ENCODE measurements at regions not wholly inside any gene's neighbourhood (a gene's known extent, or its start where the extent isn't known, plus 50 kb on each side); places are given as distances from the start of the nearest gene placed in this dataset.
"Not testable (repeated sequence)": the region's sequence is repeated elsewhere in the genome, so short reads cannot be mapped to it uniquely, and the experiment has no call there.

- H3K4me1 Mint-ChIP-seq (ENCODE audit: low read depth): no peaks in the 10 kb centered on the region
Measured at GRCh38 chrX:121733514-121733913, 686.1 kb downstream of the GLUD2 start.

DNA sequence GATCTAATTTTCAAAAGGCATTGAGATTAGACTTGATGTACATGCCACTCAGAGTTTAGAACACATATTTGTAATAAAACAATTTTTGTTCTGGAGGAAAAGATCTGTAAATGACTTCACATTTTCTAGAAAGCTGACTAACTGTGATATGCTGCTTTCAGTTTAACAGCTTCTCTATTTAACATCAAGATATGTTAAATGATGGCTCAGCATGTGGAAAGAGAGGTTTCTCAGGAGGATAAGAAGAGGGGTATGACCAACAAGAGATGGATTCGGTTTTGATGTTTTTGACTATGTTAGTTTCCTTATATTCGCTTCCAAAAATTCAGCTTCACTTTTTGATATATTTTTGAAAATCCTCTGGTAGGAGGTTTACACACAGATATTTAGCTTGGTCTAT lies 698.7 kb downstream of the GLUD2 start:
- DNase-seq: no peak
- Mint-ChIP-seq H3K4me3 (no peak overlapping the region), H3K27ac (no peak overlapping the region), H3K36me3 (ENCODE audit: low read depth) (no peaks in the 10 kb centered on the region), H3K9me3 (no peaks in the 10 kb centered on the region; the same call in 1 of the 2 replicates), H3K27me3 (ENCODE audit: insufficient read depth) (no peaks in the 10 kb centered on the region), H3K4me1 (ENCODE audit: low read depth) (no peaks in the 10 kb centered on the region)
- TF ChIP-seq, protein P1, sequence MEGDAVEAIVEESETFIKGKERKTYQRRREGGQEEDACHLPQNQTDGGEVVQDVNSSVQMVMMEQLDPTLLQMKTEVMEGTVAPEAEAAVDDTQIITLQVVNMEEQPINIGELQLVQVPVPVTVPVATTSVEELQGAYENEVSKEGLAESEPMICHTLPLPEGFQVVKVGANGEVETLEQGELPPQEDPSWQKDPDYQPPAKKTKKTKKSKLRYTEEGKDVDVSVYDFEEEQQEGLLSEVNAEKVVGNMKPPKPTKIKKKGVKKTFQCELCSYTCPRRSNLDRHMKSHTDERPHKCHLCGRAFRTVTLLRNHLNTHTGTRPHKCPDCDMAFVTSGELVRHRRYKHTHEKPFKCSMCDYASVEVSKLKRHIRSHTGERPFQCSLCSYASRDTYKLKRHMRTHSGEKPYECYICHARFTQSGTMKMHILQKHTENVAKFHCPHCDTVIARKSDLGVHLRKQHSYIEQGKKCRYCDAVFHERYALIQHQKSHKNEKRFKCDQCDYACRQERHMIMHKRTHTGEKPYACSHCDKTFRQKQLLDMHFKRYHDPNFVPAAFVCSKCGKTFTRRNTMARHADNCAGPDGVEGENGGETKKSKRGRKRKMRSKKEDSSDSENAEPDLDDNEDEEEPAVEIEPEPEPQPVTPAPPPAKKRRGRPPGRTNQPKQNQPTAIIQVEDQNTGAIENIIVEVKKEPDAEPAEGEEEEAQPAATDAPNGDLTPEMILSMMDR (IDR thresholded peaks at IDR 0.05): no peak

More at GRCh38 chrX:121733514-121733913, 686.1 kb downstream of the GLUD2 start:
- Mint-ChIP-seq H3K27me3 (ENCODE audit: insufficient read depth) (peaks cover 1% of the 10 kb centered on the region; the same call in 1 of the 2 replicates), H3K4me3 (no peak overlapping the region), H3K27ac (no peak overlapping the region), H3K36me3 (ENCODE audit: low read depth) (no peaks in the 10 kb centered on the region), H3K9me3 (peaks cover 5% of the 10 kb centered on the region; the same call in 1 of the 2 replicates)
- DNase-seq: no peak
- TF ChIP-seq, protein P1 (IDR thresholded peaks at IDR 0.05): no peak

GRCh38 chrX:121753602-121754001 lies 706.2 kb downstream of the GLUD2 start:
- H3K9me3 Mint-ChIP-seq; H3K4me1 Mint-ChIP-seq (ENCODE audit: low read depth); H3K4me3 Mint-ChIP-seq; H3K36me3 Mint-ChIP-seq (ENCODE audit: low read depth); H3K27ac Mint-ChIP-seq; H3K27me3 Mint-ChIP-seq (ENCODE audit: insufficient read depth); DNase-seq: not testable (repeated sequence)

GRCh38 chrX:121754301-121754700 lies 706.9 kb downstream of the GLUD2 start:
- no peak for DNase-seq
- Mint-ChIP-seq H3K27me3 (ENCODE audit: insufficient read depth) (no peaks in the 10 kb centered on the region; the same call in 1 of the 2 replicates), H3K27ac (no peak overlapping the region), H3K9me3 (no peaks in the 10 kb centered on the region), H3K4me1 (ENCODE audit: low read depth) (no peaks in the 10 kb centered on the region), H3K4me3 (no peak overlapping the region), H3K36me3 (ENCODE audit: low read depth) (no peaks in the 10 kb centered on the region)
- TF ChIP-seq, protein P1 (IDR thresholded peaks at IDR 0.05): no peak

DNA sequence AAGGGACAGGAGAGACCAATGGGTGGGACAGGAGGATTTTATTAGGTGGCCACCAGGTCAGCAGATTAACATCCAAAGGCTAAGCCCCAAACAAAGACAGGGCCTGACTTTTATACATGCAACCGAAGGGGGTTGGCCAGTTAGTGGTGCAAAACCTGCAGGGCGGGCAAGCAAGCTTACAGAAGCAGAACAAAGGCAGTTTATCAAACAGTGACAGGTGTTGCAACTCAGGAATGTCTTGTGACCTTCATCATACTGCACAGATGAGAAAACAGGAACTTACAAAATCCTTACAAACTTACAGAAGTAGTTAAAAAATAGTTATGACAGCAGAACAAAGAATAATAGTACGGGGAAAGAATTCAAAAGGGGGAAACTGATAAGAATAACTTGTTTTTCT lies 708.1 kb downstream of the GLUD2 start:
- Mint-ChIP-seq H3K4me3 (no peak overlapping the region), H3K9me3 (no peaks in the 10 kb centered on the region)
- no peak for DNase-seq

DNA sequence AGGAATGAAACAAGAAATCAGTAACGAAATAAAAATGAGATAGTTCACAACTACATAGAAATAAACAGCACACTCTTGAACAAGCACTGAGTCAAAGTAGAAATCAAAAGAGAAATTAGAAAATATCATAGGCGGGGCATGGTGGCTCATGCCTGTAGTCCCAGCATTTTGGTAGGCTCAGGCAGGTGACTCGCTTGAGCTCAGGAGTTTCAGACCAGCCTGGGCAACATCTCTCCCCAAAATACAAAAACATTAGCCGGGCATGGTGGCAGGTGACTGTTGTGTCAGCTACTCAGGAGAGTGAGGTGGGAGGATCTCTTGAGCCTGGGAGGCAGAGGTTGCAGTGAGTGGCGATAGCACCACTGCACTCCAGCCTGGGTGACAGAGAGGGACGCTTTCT lies 714.4 kb downstream of the GLUD2 start:
- Mint-ChIP-seq H3K36me3 (ENCODE audit: low read depth) (no peaks in the 10 kb centered on the region), H3K27ac (no peak overlapping the region)

More for the DNA sequence above, 708.1 kb downstream of the GLUD2 start:
- Mint-ChIP-seq H3K27ac (no peak overlapping the region), H3K27me3 (ENCODE audit: insufficient read depth) (no peaks in the 10 kb centered on the region; the same call in 1 of the 2 replicates), H3K36me3 (ENCODE audit: low read depth) (no peaks in the 10 kb centered on the region), H3K4me1 (ENCODE audit: low read depth) (no peaks in the 10 kb centered on the region)
- TF ChIP-seq, protein P1 (IDR thresholded peaks at IDR 0.05): no peak

More for the DNA sequence above, 714.4 kb downstream of the GLUD2 start:
- TF ChIP-seq, protein P1 (IDR thresholded peaks at IDR 0.05): no peak
- H3K9me3 Mint-ChIP-seq: no peaks in the 10 kb centered on the region
- no peak for DNase-seq
- no peaks in the 10 kb centered on the region for H3K27me3 Mint-ChIP-seq (ENCODE audit: insufficient read depth)
- no peaks in the 10 kb centered on the region for H3K4me1 Mint-ChIP-seq (ENCODE audit: low read depth)
- no peak overlapping the region for H3K4me3 Mint-ChIP-seq
